NB4 (cell line): ENCODE measurements at regions not wholly inside any gene's neighbourhood (a gene's known extent, or its start where the extent isn't known, plus 50 kb on each side); places are given as distances from the start of the nearest gene placed in this dataset.

Experiments
- DNase-seq: peaks from one replicate; pipeline ENCODE4 v3.0.0; 2010; ENCODE audit warnings: low read depth
- H3K4me3 ChIP-seq: one replicate; pipeline ENCODE4 v1.5.1; 2011; ENCODE audit warnings: mild to moderate bottlenecking, low read depth, low read length, moderate library complexity
- CTCF ChIP-seq: IDR thresholded peaks from one replicate; pipeline ENCODE4 v1.5.1; 2012; ENCODE audit warnings: low read depth, low read length
- MYC ChIP-seq: IDR thresholded peaks from 2 replicates; pipeline ENCODE4 v1.6.1; 2011; ENCODE audit warnings: low read depth, low read length
- POLR2A ChIP-seq: IDR thresholded peaks from 2 replicates; pipeline ENCODE4 v1.6.1; 2011; ENCODE audit warnings: mild to moderate bottlenecking; ENCODE audit not compliant: insufficient read length; ENCODE audit errors: extremely low read depth
- TF ChIP-seq, protein P1 (sequence below): IDR thresholded peaks from 2 replicates; pipeline ENCODE4 v1.6.1; 2011; ENCODE audit warnings: low read depth, low read length

- no peak for DNase-seq
- H3K4me3 ChIP-seq, result no peak overlapping the region
- TF ChIP-seq CTCF (no peak), POLR2A (no peak), MYC (no peak)
- TF ChIP-seq, protein P1, sequence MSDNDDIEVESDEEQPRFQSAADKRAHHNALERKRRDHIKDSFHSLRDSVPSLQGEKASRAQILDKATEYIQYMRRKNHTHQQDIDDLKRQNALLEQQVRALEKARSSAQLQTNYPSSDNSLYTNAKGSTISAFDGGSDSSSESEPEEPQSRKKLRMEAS, result no peak
Measured at GRCh38 chr12:89882792-89883191, 174.2 kb upstream of the ATP2B1 start.

DNA sequence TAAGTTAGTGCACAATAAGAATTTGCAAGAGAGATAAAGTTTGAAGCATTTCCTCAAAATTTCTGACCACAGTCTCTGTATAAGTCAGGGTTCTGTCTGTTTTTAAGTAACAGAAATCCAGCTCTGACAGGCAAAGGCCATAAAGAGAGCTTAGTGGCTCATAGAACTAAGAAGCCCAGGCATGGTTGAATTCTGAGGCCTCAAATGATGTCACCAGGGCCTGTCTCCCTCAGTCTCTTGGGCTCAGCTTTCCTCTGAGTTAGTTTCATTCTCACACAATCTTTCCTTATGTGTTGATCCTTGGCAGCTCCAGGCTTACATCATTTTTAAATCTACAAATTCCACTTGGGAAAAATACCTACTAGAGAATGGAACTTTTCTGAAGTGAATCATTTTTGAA, 173.4 kb upstream of the ATP2B1 start:
- no peak for TF ChIP-seq MYC
- no peak overlapping the region for H3K4me3 ChIP-seq
- DNase-seq, result peak; percentile 30

DNA sequence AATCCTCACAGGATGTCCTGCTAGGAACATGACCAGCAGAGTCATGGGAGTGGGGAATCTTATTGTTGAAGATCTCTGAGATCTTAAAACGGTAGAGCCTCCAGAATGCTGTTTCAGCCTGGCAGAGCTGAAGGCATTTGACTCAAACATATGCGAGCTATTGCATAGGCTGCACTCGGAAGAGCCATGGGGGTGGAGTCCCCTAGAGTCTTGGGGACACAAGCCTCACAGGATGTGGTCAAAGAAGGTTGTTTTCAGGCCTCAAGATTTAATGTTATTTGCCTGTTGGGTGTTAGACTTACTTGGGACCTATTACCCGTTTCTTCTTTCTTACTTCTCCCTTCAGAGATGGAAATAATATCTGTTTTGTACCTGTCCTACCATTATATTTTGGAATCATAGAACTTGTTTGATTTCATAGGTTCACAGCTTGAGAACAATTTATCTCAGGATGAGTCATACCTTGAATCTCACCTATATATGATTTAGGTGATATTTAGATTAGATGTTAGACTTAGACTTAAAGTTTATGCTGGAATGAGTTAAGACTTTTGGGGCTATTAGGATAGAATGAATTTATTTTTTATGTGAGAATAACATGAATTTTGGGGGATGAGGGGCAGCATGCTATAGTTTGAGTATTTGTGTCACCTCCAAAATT, 172.2 kb upstream of the ATP2B1 start:
- peak; percentile 81 for DNase-seq
- no peak overlapping the region for H3K4me3 ChIP-seq
- TF ChIP-seq MYC, result no peak
- TF ChIP-seq CTCF, result no peak
- TF ChIP-seq POLR2A, result no peak
- TF ChIP-seq, protein P1, result no peak

DNA sequence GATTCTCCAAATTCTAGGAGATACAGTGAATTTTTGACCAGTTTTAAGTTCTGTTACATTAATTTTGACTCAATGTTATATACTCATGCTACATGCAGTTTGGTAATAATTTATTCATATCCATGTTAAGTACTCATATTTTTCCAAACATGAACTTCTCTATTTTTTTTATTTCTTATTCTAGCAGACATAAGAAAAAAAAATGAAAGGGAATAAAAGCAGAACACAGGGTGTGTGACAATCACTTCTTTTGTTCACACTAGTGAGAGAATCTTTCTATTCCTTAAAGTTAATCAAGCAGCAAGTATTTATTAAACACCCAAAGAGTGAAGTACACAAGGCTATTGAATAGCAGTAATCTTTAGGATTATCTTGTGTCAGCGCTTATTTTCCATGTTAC, 171.1 kb upstream of the ATP2B1 start:
- DNase-seq, result no peak
- no peak for TF ChIP-seq MYC
- TF ChIP-seq CTCF, result no peak
- no peak for TF ChIP-seq POLR2A
- TF ChIP-seq, protein P1, result no peak
- H3K4me3 ChIP-seq, result no peak overlapping the region

DNA sequence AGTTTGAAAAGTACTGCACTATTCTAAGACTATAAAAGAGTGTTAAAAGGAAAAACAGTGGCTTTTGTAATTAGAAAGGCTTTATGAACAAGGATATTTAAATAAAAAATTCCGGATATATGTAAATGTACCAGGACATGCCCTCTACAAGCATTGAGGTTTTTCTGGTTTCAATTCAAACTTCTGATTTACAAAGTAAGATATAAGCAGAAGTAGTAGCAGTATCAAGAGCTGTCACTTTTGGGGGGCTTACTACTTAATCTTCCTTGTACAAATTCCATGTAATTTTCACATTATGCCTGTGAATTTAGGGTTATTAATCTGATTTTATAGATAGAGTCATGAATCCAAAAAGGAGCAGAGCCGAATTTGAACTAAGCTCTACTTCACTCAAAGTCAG, 170.3 kb upstream of the ATP2B1 start:
- DNase-seq, result no peak
- no peak for TF ChIP-seq CTCF
- TF ChIP-seq POLR2A, result no peak
- TF ChIP-seq, protein P1, result no peak
- TF ChIP-seq MYC, result no peak
- no peak overlapping the region for H3K4me3 ChIP-seq

GRCh38 chr12:89878327-89878726, 169.7 kb upstream of the ATP2B1 start:
- TF ChIP-seq POLR2A (no peak), MYC (no peak), CTCF (no peak)
- TF ChIP-seq, protein P1, result no peak
- DNase-seq, result no peak
- no peak overlapping the region for H3K4me3 ChIP-seq
